B cell (primary cell): ENCODE measurements at regions not wholly inside any gene's neighbourhood (a gene's known extent, or its start where the extent isn't known, plus 50 kb on each side); places are given as distances from the start of the nearest gene placed in this dataset.

Experiments
- ATAC-seq: fragments of 200-7000 bp; cut with Tn5 transposase; one replicate; pipeline ENCODE4 v1.10.0; 2021; ENCODE audit warnings: low read depth, mild to moderate bottlenecking, moderate number of reproducible peaks, moderate library complexity
- CTCF ChIA-PET: fragments of 350-600 bp; sonication (Branson Sonifier 250); formaldehyde crosslinking; loops from one replicate; lab custom pipeline; 2021; ENCODE audit warnings: antibody characterized with exemption, inconsistent platforms; lab: Charles Lee
- POLR2A ChIA-PET: fragments of 350-600 bp; sonication (Branson Sonifier 250); formaldehyde crosslinking; loops from one replicate; lab custom pipeline; 2021; ENCODE audit warnings: antibody characterized with exemption; lab: Charles Lee
- DNase-seq: peaks from one replicate; pipeline ENCODE4 v3.0.0; 2013
- H2AFZ ChIP-seq: 2 replicates; pipeline ENCODE4 v1.6.1; 2012; ENCODE audit warnings: mild to moderate bottlenecking, low read depth, low read length; ENCODE audit not compliant: insufficient read depth, poor library complexity, severe bottlenecking
- H3K27ac ChIP-seq, 2 donors: 1 replicate in 1 of 2; 2 replicates in 1 of 2; pipeline ENCODE4 v1.5.1; 2012 to 2013; ENCODE audit warnings: low read length in 2 of 2, mild to moderate bottlenecking in 2 of 2, moderate library complexity in 1 of 2
- H3K27me3 ChIP-seq, 4 experiments: fragments of 200-600 bp in 1 of 4; sonication (generic) in 1 of 4; replicated peaks in 1 of 4; 1 replicate in 2 of 4; 2 replicates in 2 of 4; pipeline versions ENCODE4 v1.6.1 to v1.7.0; 2013 to 2016; ENCODE audit warnings: low read length in 3 of 4, mild to moderate bottlenecking in 2 of 4, mixed read lengths in 1 of 4, moderate library complexity in 1 of 4; ENCODE audit not compliant: insufficient read depth in 4 of 4, control insufficient read depth in 3 of 4; ENCODE audit errors: control extremely low read depth in 1 of 4
- H3K36me3 ChIP-seq, 2 experiments: replicated peaks in 1 of 2; 1 replicate in 1 of 2; 2 replicates in 1 of 2; pipeline versions ENCODE4 v1.6.1 to v1.7.1; 2013; ENCODE audit warnings: low read length in 1 of 2; ENCODE audit not compliant: insufficient read depth in 2 of 2, control insufficient read depth in 1 of 2; ENCODE audit errors: control extremely low read depth in 1 of 2, extremely low read depth in 1 of 2
- H3K4me1 ChIP-seq, 2 donors: fragments of 200-600 bp in 1 of 2; sonication (generic) in 1 of 2; 1 replicate in 1 of 2; 2 replicates in 1 of 2; pipeline versions ENCODE4 v1.5.1 to v1.6.1; 2013 to 2017; ENCODE audit warnings: low read length in 2 of 2; ENCODE audit not compliant: control insufficient read depth in 2 of 2, insufficient read depth in 2 of 2
- H3K4me2 ChIP-seq: replicated peaks from 2 replicates; pipeline ENCODE3; 2012; ENCODE audit warnings: mild to moderate bottlenecking, low read depth, low read length; ENCODE audit not compliant: poor library complexity, severe bottlenecking
- H3K4me3 ChIP-seq, 5 experiments: fragments of 200-600 bp in 1 of 5; sonication (generic) in 1 of 5; 1 replicate in 3 of 5; 2 replicates in 2 of 5; pipeline versions ENCODE4 v1.5.1 to v1.7.0; 2011 to 2016; ENCODE audit warnings: low read length in 4 of 5, mild to moderate bottlenecking in 4 of 5, low read depth in 2 of 5, control low read depth in 1 of 5, moderate library complexity in 1 of 5; ENCODE audit not compliant: insufficient read depth in 1 of 5; ENCODE audit errors: control extremely low read depth in 1 of 5, extremely low read depth in 1 of 5
- H3K79me2 ChIP-seq: fragments of 200-600 bp; sonication (generic); one replicate; pipeline ENCODE4 v1.6.0; 2016; ENCODE audit warnings: low read length; ENCODE audit not compliant: control insufficient read depth, insufficient read depth
- H3K9ac ChIP-seq: fragments of 200-600 bp; sonication (generic); 2 replicates; pipeline ENCODE4 v1.6.1; 2017; ENCODE audit warnings: mild to moderate bottlenecking, low read length, moderate library complexity
- H3K9me3 ChIP-seq, 3 donors: one replicate each; pipeline versions ENCODE4 v1.6.1 to v1.7.1; 2013; ENCODE audit warnings: low read length in 2 of 3; ENCODE audit not compliant: control insufficient read depth in 2 of 3, insufficient read depth in 1 of 3; ENCODE audit errors: control extremely low read depth in 1 of 3
- H4K20me1 ChIP-seq: 2 replicates; pipeline ENCODE4 v1.6.0; 2012; ENCODE audit warnings: mild to moderate bottlenecking, low read length; ENCODE audit not compliant: insufficient read depth, control insufficient read depth, poor library complexity, severe bottlenecking
- H3K27ac Mint-ChIP-seq: one replicate; pipeline ENCODE4 v1.8.0; 2021; ENCODE audit warnings: mixed read lengths
- H3K27me3 Mint-ChIP-seq: one replicate; pipeline ENCODE4 v1.8.0; 2021; ENCODE audit warnings: mixed read lengths
- H3K4me1 Mint-ChIP-seq: one replicate; pipeline ENCODE4 v1.8.0; 2021; ENCODE audit warnings: mixed read lengths
- H3K4me3 Mint-ChIP-seq: one replicate; pipeline ENCODE4 v1.8.0; 2021; ENCODE audit warnings: mixed read lengths
- H3K9me3 Mint-ChIP-seq: one replicate; pipeline ENCODE4 v1.8.0; 2022; ENCODE audit warnings: mixed read lengths; ENCODE audit not compliant: insufficient read depth
- CTCF ChIP-seq: fragments of 200-600 bp; IDR thresholded peaks from one replicate; pipeline ENCODE4 v1.8.0; 2022; ENCODE audit warnings: antibody characterized with exemption, mild to moderate bottlenecking
- EZH2 ChIP-seq: IDR thresholded peaks from 2 replicates; pipeline ENCODE4 v1.6.1; 2012; ENCODE audit warnings: borderline replicate concordance, low read depth, mild to moderate bottlenecking, moderate library complexity, low read length; ENCODE audit not compliant: insufficient read depth, poor library complexity, severe bottlenecking
- WGBS: methylation state at CpG from one replicate; pipeline ENCODE4 v1.1.5; 2013; ENCODE audit warnings: missing lambda C conversion rate; ENCODE audit not compliant: insufficient coverage; 5-methylcytosine and 5-hydroxymethylcytosine counted together
- intact Hi-C: fragments of 100-400 bp; cut with micrococcal nuclease; formaldehyde crosslinking; loops from one replicate; pipeline ENCODE4 v1.10.0; 2022

GRCh38 chr3:148532326-148532725 is 165.4 kb upstream of the AGTR1 start:
- WGBS = 83% methylated on average over 2 of the region's 2 CpGs
- no peak overlapping the region for H2AFZ ChIP-seq
- no peak overlapping the region for H3K27ac Mint-ChIP-seq
- ATAC-seq (no peak), DNase-seq (no peak)
- TF ChIP-seq CTCF (no peak), EZH2 (no peak)
- no peak overlapping the region for H3K4me2 ChIP-seq
- H3K9me3 Mint-ChIP-seq = peaks cover 4% of the 10 kb centered on the region
- intact Hi-C loops = no loop called here
- no peaks in the 10 kb centered on the region for H3K36me3 ChIP-seq
- H3K4me3 Mint-ChIP-seq = no peak overlapping the region
- no peak overlapping the region for H3K4me3 ChIP-seq
- H3K9me3 ChIP-seq = no peaks in the 10 kb centered on the region
- POLR2A ChIA-PET = no interaction called here
- H3K27me3 ChIP-seq = no peaks in the 10 kb centered on the region
- CTCF ChIA-PET = no interaction called here
- H3K27ac ChIP-seq = no peak overlapping the region
- no peaks in the 10 kb centered on the region for H4K20me1 ChIP-seq
- H3K4me1 ChIP-seq = no peaks in the 10 kb centered on the region
- no peaks in the 10 kb centered on the region for H3K79me2 ChIP-seq
- H3K4me1 Mint-ChIP-seq = no peaks in the 10 kb centered on the region
- H3K9ac ChIP-seq = no peak overlapping the region
- no peaks in the 10 kb centered on the region for H3K27me3 Mint-ChIP-seq

- DNase-seq = no peak
- Histone ChIP-seq H3K9me3 (no peaks in the 10 kb centered on the region), H3K9ac (no peak overlapping the region), H3K36me3 (no peaks in the 10 kb centered on the region), H3K4me1 (no peaks in the 10 kb centered on the region), H3K27ac (no peak overlapping the region), H3K4me2 (no peak overlapping the region), H4K20me1 (no peaks in the 10 kb centered on the region), H2AFZ (no peak overlapping the region), H3K79me2 (no peaks in the 10 kb centered on the region), H3K27me3 (no peaks in the 10 kb centered on the region), H3K4me3 (no peak overlapping the region)
- H3K4me1 Mint-ChIP-seq = no peaks in the 10 kb centered on the region
- TF ChIP-seq EZH2 (no peak), CTCF (no peak)
- intact Hi-C loops = no loop called here
- 100% methylated on average over 1 of the region's 3 CpGs for WGBS
- H3K4me3 Mint-ChIP-seq = no peak overlapping the region
- peaks cover 4% of the 10 kb centered on the region for H3K9me3 Mint-ChIP-seq
- ChIA-PET POLR2A (no interaction called here), CTCF (no interaction called here)
- H3K27me3 Mint-ChIP-seq = no peaks in the 10 kb centered on the region
- no peak overlapping the region for H3K27ac Mint-ChIP-seq
- ATAC-seq = no peak
These were observed 164.9 kb upstream of the AGTR1 start for GRCh38 chr3:148532774-148533173.
